B cell (primary cell): ENCODE measurements at regions not wholly inside any gene's neighbourhood (a gene's known extent, or its start where the extent isn't known, plus 50 kb on each side); places are given as distances from the start of the nearest gene placed in this dataset.

Source experiments
- ATAC-seq: fragments of 200-7000 bp; cut with Tn5 transposase; one replicate; pipeline ENCODE4 v1.10.0; 2021; ENCODE audit warnings: low read depth, mild to moderate bottlenecking, moderate number of reproducible peaks, moderate library complexity
- CTCF ChIA-PET: fragments of 350-600 bp; sonication (Branson Sonifier 250); formaldehyde crosslinking; loops from one replicate; lab custom pipeline; 2021; ENCODE audit warnings: antibody characterized with exemption, inconsistent platforms; lab: Charles Lee
- POLR2A ChIA-PET: fragments of 350-600 bp; sonication (Branson Sonifier 250); formaldehyde crosslinking; loops from one replicate; lab custom pipeline; 2021; ENCODE audit warnings: antibody characterized with exemption; lab: Charles Lee
- DNase-seq: peaks from one replicate; pipeline ENCODE4 v3.0.0; 2013
- H2AFZ ChIP-seq: 2 replicates; pipeline ENCODE4 v1.6.1; 2012; ENCODE audit warnings: mild to moderate bottlenecking, low read depth, low read length; ENCODE audit not compliant: insufficient read depth, poor library complexity, severe bottlenecking
- H3K27ac ChIP-seq, 2 donors: 1 replicate in 1 of 2; 2 replicates in 1 of 2; pipeline ENCODE4 v1.5.1; 2012 to 2013; ENCODE audit warnings: low read length in 2 of 2, mild to moderate bottlenecking in 2 of 2, moderate library complexity in 1 of 2
- H3K27me3 ChIP-seq, 4 experiments: fragments of 200-600 bp in 1 of 4; sonication (generic) in 1 of 4; replicated peaks in 1 of 4; 1 replicate in 2 of 4; 2 replicates in 2 of 4; pipeline versions ENCODE4 v1.6.1 to v1.7.0; 2013 to 2016; ENCODE audit warnings: low read length in 3 of 4, mild to moderate bottlenecking in 2 of 4, mixed read lengths in 1 of 4, moderate library complexity in 1 of 4; ENCODE audit not compliant: insufficient read depth in 4 of 4, control insufficient read depth in 3 of 4; ENCODE audit errors: control extremely low read depth in 1 of 4
- H3K36me3 ChIP-seq, 2 experiments: replicated peaks in 1 of 2; 1 replicate in 1 of 2; 2 replicates in 1 of 2; pipeline versions ENCODE4 v1.6.1 to v1.7.1; 2013; ENCODE audit warnings: low read length in 1 of 2; ENCODE audit not compliant: insufficient read depth in 2 of 2, control insufficient read depth in 1 of 2; ENCODE audit errors: control extremely low read depth in 1 of 2, extremely low read depth in 1 of 2
- H3K4me1 ChIP-seq, 2 donors: fragments of 200-600 bp in 1 of 2; sonication (generic) in 1 of 2; 1 replicate in 1 of 2; 2 replicates in 1 of 2; pipeline versions ENCODE4 v1.5.1 to v1.6.1; 2013 to 2017; ENCODE audit warnings: low read length in 2 of 2; ENCODE audit not compliant: control insufficient read depth in 2 of 2, insufficient read depth in 2 of 2
- H3K4me2 ChIP-seq: replicated peaks from 2 replicates; pipeline ENCODE3; 2012; ENCODE audit warnings: mild to moderate bottlenecking, low read depth, low read length; ENCODE audit not compliant: poor library complexity, severe bottlenecking
- H3K4me3 ChIP-seq, 5 experiments: fragments of 200-600 bp in 1 of 5; sonication (generic) in 1 of 5; 1 replicate in 3 of 5; 2 replicates in 2 of 5; pipeline versions ENCODE4 v1.5.1 to v1.7.0; 2011 to 2016; ENCODE audit warnings: low read length in 4 of 5, mild to moderate bottlenecking in 4 of 5, low read depth in 2 of 5, control low read depth in 1 of 5, moderate library complexity in 1 of 5; ENCODE audit not compliant: insufficient read depth in 1 of 5; ENCODE audit errors: control extremely low read depth in 1 of 5, extremely low read depth in 1 of 5
- H3K79me2 ChIP-seq: fragments of 200-600 bp; sonication (generic); one replicate; pipeline ENCODE4 v1.6.0; 2016; ENCODE audit warnings: low read length; ENCODE audit not compliant: control insufficient read depth, insufficient read depth
- H3K9ac ChIP-seq: fragments of 200-600 bp; sonication (generic); 2 replicates; pipeline ENCODE4 v1.6.1; 2017; ENCODE audit warnings: mild to moderate bottlenecking, low read length, moderate library complexity
- H3K9me3 ChIP-seq, 3 donors: one replicate each; pipeline versions ENCODE4 v1.6.1 to v1.7.1; 2013; ENCODE audit warnings: low read length in 2 of 3; ENCODE audit not compliant: control insufficient read depth in 2 of 3, insufficient read depth in 1 of 3; ENCODE audit errors: control extremely low read depth in 1 of 3
- H4K20me1 ChIP-seq: 2 replicates; pipeline ENCODE4 v1.6.0; 2012; ENCODE audit warnings: mild to moderate bottlenecking, low read length; ENCODE audit not compliant: insufficient read depth, control insufficient read depth, poor library complexity, severe bottlenecking
- H3K27ac Mint-ChIP-seq: one replicate; pipeline ENCODE4 v1.8.0; 2021; ENCODE audit warnings: mixed read lengths
- H3K27me3 Mint-ChIP-seq: one replicate; pipeline ENCODE4 v1.8.0; 2021; ENCODE audit warnings: mixed read lengths
- H3K4me1 Mint-ChIP-seq: one replicate; pipeline ENCODE4 v1.8.0; 2021; ENCODE audit warnings: mixed read lengths
- H3K4me3 Mint-ChIP-seq: one replicate; pipeline ENCODE4 v1.8.0; 2021; ENCODE audit warnings: mixed read lengths
- H3K9me3 Mint-ChIP-seq: one replicate; pipeline ENCODE4 v1.8.0; 2022; ENCODE audit warnings: mixed read lengths; ENCODE audit not compliant: insufficient read depth
- EZH2 ChIP-seq: IDR thresholded peaks from 2 replicates; pipeline ENCODE4 v1.6.1; 2012; ENCODE audit warnings: borderline replicate concordance, low read depth, mild to moderate bottlenecking, moderate library complexity, low read length; ENCODE audit not compliant: insufficient read depth, poor library complexity, severe bottlenecking
- WGBS: methylation state at CpG from one replicate; pipeline ENCODE4 v1.1.5; 2013; ENCODE audit warnings: missing lambda C conversion rate; ENCODE audit not compliant: insufficient coverage; 5-methylcytosine and 5-hydroxymethylcytosine counted together
- intact Hi-C: fragments of 100-400 bp; cut with micrococcal nuclease; formaldehyde crosslinking; loops from one replicate; pipeline ENCODE4 v1.10.0; 2022
- TF ChIP-seq, protein P1 (sequence below): fragments of 200-600 bp; IDR thresholded peaks from one replicate; pipeline ENCODE4 v1.8.0; 2022; ENCODE audit warnings: antibody characterized with exemption, mild to moderate bottlenecking

GRCh38 chr14:85344171-85344570 is 185.8 kb upstream of the FLRT2 start:
- H3K9me3 Mint-ChIP-seq: peaks cover 2% of the 10 kb centered on the region
- no peak overlapping the region for H3K27ac Mint-ChIP-seq
- no peak overlapping the region for H3K4me3 ChIP-seq
- ATAC-seq (no peak), DNase-seq (no peak)
- no peak overlapping the region for H3K4me2 ChIP-seq
- no peaks in the 10 kb centered on the region for H4K20me1 ChIP-seq
- H3K27me3 ChIP-seq: no peaks in the 10 kb centered on the region
- H3K4me1 Mint-ChIP-seq: no peaks in the 10 kb centered on the region
- H3K79me2 ChIP-seq: no peaks in the 10 kb centered on the region
- no peak overlapping the region for H3K27ac ChIP-seq
- no peak overlapping the region for H3K4me3 Mint-ChIP-seq
- no CpG with 5 or more reads among the region's 5 CpGs for WGBS
- no peaks in the 10 kb centered on the region for H3K36me3 ChIP-seq
- no peak overlapping the region for H2AFZ ChIP-seq
- no peaks in the 10 kb centered on the region for H3K4me1 ChIP-seq
- H3K27me3 Mint-ChIP-seq: no peaks in the 10 kb centered on the region
- TF ChIP-seq, protein P1, sequence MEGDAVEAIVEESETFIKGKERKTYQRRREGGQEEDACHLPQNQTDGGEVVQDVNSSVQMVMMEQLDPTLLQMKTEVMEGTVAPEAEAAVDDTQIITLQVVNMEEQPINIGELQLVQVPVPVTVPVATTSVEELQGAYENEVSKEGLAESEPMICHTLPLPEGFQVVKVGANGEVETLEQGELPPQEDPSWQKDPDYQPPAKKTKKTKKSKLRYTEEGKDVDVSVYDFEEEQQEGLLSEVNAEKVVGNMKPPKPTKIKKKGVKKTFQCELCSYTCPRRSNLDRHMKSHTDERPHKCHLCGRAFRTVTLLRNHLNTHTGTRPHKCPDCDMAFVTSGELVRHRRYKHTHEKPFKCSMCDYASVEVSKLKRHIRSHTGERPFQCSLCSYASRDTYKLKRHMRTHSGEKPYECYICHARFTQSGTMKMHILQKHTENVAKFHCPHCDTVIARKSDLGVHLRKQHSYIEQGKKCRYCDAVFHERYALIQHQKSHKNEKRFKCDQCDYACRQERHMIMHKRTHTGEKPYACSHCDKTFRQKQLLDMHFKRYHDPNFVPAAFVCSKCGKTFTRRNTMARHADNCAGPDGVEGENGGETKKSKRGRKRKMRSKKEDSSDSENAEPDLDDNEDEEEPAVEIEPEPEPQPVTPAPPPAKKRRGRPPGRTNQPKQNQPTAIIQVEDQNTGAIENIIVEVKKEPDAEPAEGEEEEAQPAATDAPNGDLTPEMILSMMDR: no peak
- no peak for TF ChIP-seq EZH2
- H3K9me3 ChIP-seq: peaks cover 0 to 3% (median 0%) of the 10 kb centered on the region in 3 donors
- CTCF ChIA-PET: no interaction called here
- intact Hi-C loops: no loop called here
- no peak overlapping the region for H3K9ac ChIP-seq
- POLR2A ChIA-PET: no interaction called here

- CTCF ChIA-PET: no interaction called here
- H3K4me1 Mint-ChIP-seq: no peaks in the 10 kb centered on the region
- no peak for TF ChIP-seq EZH2
- TF ChIP-seq, protein P1: no peak
- no peak overlapping the region for H3K4me3 ChIP-seq
- H3K9me3 Mint-ChIP-seq: peaks cover 2% of the 10 kb centered on the region
- H3K27ac ChIP-seq: no peak overlapping the region
- H3K9ac ChIP-seq: no peak overlapping the region
- no peak overlapping the region for H3K27ac Mint-ChIP-seq
- ATAC-seq: no peak
- WGBS: no CpG with 5 or more reads among the region's 6 CpGs
- peaks cover 0 to 3% (median 0%) of the 10 kb centered on the region in 3 donors for H3K9me3 ChIP-seq
- H4K20me1 ChIP-seq: no peaks in the 10 kb centered on the region
- intact Hi-C loops: no loop called here
- H3K27me3 ChIP-seq: no peaks in the 10 kb centered on the region
- no peak overlapping the region for H2AFZ ChIP-seq
- POLR2A ChIA-PET: no interaction called here
- H3K4me3 Mint-ChIP-seq: no peak overlapping the region
- H3K4me2 ChIP-seq: no peak overlapping the region
- DNase-seq: no peak
- H3K4me1 ChIP-seq: no peaks in the 10 kb centered on the region
- no peaks in the 10 kb centered on the region for H3K27me3 Mint-ChIP-seq
- no peaks in the 10 kb centered on the region for H3K79me2 ChIP-seq
- H3K36me3 ChIP-seq: no peaks in the 10 kb centered on the region
Observed at GRCh38 chr14:85344847-85345570, 184.9 kb upstream of the FLRT2 start.
